Vagina (tissue), 2 donors: ENCODE measurements at regions not wholly inside any gene's neighbourhood (a gene's known extent, or its start where the extent isn't known, plus 50 kb on each side); places are given as distances from the start of the nearest gene placed in this dataset.

Experiments used
- DNase-seq, 2 donors: peaks; one replicate each; pipeline ENCODE4 v3.0.0-alpha.2; 2017; ENCODE audit errors: extremely low spot score in 2 of 2
- H3K27ac ChIP-seq: fragments of 200-600 bp; sonication (generic); one replicate; pipeline ENCODE4 v1.5.1; 2019
- H3K27me3 ChIP-seq: fragments of 200-600 bp; sonication (generic); one replicate; pipeline ENCODE4 v1.5.1; 2019
- H3K36me3 ChIP-seq, 2 donors: fragments of 200-600 bp; sonication (generic); one replicate each; pipeline ENCODE4 v1.5.1; 2017 to 2019
- H3K4me1 ChIP-seq: fragments of 200-600 bp; sonication (generic); one replicate; pipeline ENCODE4 v1.5.1; 2019
- H3K4me3 ChIP-seq, 2 donors: fragments of 200-600 bp; sonication (generic); 1 replicate in 1 of 2; 2 replicates in 1 of 2; pipeline ENCODE4 v1.5.1; 2016 to 2019
- H3K9me3 ChIP-seq: fragments of 200-600 bp; sonication (generic); one replicate; pipeline ENCODE4 v1.5.1; 2019
- CTCF ChIP-seq, 3 experiments: fragments of 450-650 bp in 2 of 3; fragments of 200-600 bp in 1 of 3; sonication (generic) in 1 of 3; IDR thresholded peaks; one replicate each; pipeline ENCODE4 v1.5.1; 2017 to 2019; ENCODE audit warnings: antibody characterized with exemption in 3 of 3, mild to moderate bottlenecking in 2 of 3, moderate library complexity in 2 of 3
- POLR2A ChIP-seq, 2 donors: fragments of 450-650 bp; IDR thresholded peaks; one replicate each; pipeline ENCODE4 v1.6.1; 2017; ENCODE audit warnings: antibody characterized with exemption in 2 of 2, mild to moderate bottlenecking in 2 of 2, moderate library complexity in 2 of 2
- POLR2AphosphoS5 ChIP-seq, 2 donors: sonication (generic); formaldehyde crosslinking; IDR thresholded peaks; one replicate each; pipeline ENCODE4 v1.9.0; 2017; ENCODE audit warnings: antibody characterized with exemption in 2 of 2, mild to moderate bottlenecking in 2 of 2, low read depth in 1 of 2; ENCODE audit not compliant: insufficient read depth in 1 of 2
- intact Hi-C: fragments of 100-400 bp; cut with DNase I; formaldehyde crosslinking; loops from one replicate; pipeline ENCODE4 v1.15.1; 2023

GRCh38 chr7:118109607-118110006 lies 74.4 kb upstream of the LSM8 start:
- no peak for DNase-seq
- H3K36me3 ChIP-seq = no peaks in the 10 kb centered on the region
- H3K4me3 ChIP-seq = no peak overlapping the region
- H3K4me1 ChIP-seq = no peaks in the 10 kb centered on the region
- TF ChIP-seq POLR2A (IDR thresholded peaks at IDR 0.05) = no peak
- no peak for TF ChIP-seq POLR2AphosphoS5 (IDR thresholded peaks at IDR 0.05; ENCODE audit: insufficient read depth in 1 of 2, low read depth in 1 of 2)
- no peak for TF ChIP-seq CTCF (IDR thresholded peaks at IDR 0.05)
- intact Hi-C loops = no loop called here
- no peaks in the 10 kb centered on the region for H3K9me3 ChIP-seq
- H3K27me3 ChIP-seq = no peaks in the 10 kb centered on the region
- no peak overlapping the region for H3K27ac ChIP-seq

- no peak for DNase-seq
- TF ChIP-seq POLR2A (IDR thresholded peaks at IDR 0.05) = no peak
- Histone ChIP-seq H3K4me3 (no peak overlapping the region), H3K27me3 (no peaks in the 10 kb centered on the region), H3K27ac (no peak overlapping the region), H3K9me3 (no peaks in the 10 kb centered on the region), H3K36me3 (no peaks in the 10 kb centered on the region), H3K4me1 (no peaks in the 10 kb centered on the region)
- intact Hi-C loops = no loop called here
Observed at GRCh38 chr7:118110178-118110925, 73.6 kb upstream of the LSM8 start.

DNA sequence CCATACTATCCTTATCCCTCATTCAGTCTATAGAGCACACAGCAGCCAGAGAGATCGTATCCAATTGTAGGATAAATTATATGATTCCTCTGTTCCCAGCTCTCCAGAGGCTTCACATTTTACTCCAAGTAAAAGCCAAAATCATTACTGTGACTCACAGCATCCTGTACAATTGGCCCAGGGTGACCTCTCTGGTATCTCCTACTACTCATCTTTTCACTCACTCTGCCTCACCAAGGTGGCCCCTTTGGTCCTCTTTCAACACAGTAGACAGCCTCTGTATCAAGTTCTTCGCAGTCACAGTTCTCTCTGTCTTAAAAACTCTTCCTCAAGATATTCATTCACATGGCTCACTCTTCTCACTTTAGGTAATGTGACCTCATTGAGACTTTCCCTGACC lies 72.6 kb upstream of the LSM8 start:
- no peak overlapping the region for H3K4me3 ChIP-seq
- TF ChIP-seq CTCF (IDR thresholded peaks at IDR 0.05) (no peak), POLR2AphosphoS5 (IDR thresholded peaks at IDR 0.05; ENCODE audit: insufficient read depth in 1 of 2, low read depth in 1 of 2) (no peak), POLR2A (IDR thresholded peaks at IDR 0.05) (no peak)
- intact Hi-C loops = no loop called here
- no peak overlapping the region for H3K27ac ChIP-seq
- H3K27me3 ChIP-seq = no peaks in the 10 kb centered on the region
- no peaks in the 10 kb centered on the region for H3K9me3 ChIP-seq
- H3K36me3 ChIP-seq = no peaks in the 10 kb centered on the region
- DNase-seq = no peak
- no peaks in the 10 kb centered on the region for H3K4me1 ChIP-seq

DNA sequence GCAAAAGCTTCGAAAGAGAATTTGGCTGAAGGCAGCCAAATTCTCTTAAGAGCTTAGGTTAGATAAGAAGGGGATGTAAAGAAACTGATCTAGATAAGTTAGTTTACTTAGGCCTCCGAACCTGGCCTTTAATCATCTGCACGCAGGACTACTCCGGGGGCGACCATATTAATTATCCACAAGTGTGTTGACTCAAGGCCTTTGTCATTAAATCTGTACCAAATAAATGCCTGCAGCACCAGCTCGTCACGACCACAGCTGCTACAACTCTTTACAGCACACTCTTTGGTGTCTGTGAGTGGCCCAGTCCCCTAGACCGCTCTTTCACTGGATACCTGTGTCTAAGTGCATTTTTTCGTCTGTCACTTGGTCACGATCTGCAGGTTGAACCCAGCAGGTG lies 69.8 kb upstream of the LSM8 start:
- H3K4me3 ChIP-seq = no peak overlapping the region
- intact Hi-C loops = no loop called here

DNA sequence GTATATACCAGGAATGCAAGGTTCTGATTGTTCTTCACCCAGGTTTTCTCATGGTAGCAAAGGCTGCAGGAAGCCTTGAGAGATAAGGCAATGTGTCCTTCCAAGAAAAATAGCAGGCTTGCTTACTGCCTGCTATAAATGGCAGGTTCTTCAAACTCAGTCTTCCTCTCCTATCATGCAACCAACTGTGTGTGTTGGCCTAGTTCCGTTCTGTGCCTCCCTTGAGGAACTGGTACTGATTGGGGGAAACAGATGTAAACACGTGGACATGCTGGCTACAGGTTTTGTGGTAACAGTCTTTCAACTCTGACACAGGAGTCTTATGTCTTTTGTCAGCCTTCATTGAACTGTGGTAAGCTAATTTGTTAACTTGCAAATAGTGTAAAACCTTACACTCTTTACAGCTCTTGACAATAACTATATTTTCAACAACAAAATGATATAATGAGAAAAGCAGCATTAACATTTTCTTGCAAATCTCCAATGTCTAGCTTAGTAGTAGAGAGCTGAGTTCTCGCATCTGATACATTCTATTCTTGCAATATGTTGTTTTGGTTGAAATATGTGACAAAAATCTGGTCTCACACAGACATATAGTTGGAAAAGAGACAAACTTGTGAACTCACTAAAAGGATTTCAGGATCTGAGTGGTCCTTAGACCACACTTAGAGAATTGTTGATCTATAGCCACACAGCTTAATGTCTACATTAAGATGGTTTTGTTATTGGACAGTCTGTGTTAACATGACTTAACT lies 54.7 kb upstream of the LSM8 start:
- Histone ChIP-seq H3K4me1 (no peaks in the 10 kb centered on the region), H3K36me3 (no peaks in the 10 kb centered on the region), H3K27me3 (no peaks in the 10 kb centered on the region), H3K27ac (no peak overlapping the region), H3K9me3 (no peaks in the 10 kb centered on the region), H3K4me3 (no peak overlapping the region)
- no peak for DNase-seq
- intact Hi-C loops = no loop called here
- TF ChIP-seq POLR2AphosphoS5 (IDR thresholded peaks at IDR 0.05; ENCODE audit: insufficient read depth in 1 of 2, low read depth in 1 of 2) = no peak
- TF ChIP-seq CTCF (IDR thresholded peaks at IDR 0.05) = no peak
- no peak for TF ChIP-seq POLR2A (IDR thresholded peaks at IDR 0.05)

More for the DNA sequence above, 69.8 kb upstream of the LSM8 start:
- no peaks in the 10 kb centered on the region for H3K4me1 ChIP-seq
- no peaks in the 10 kb centered on the region for H3K36me3 ChIP-seq
- DNase-seq = no peak
- no peaks in the 10 kb centered on the region for H3K9me3 ChIP-seq
- no peak overlapping the region for H3K27ac ChIP-seq
- TF ChIP-seq POLR2AphosphoS5 (IDR thresholded peaks at IDR 0.05; ENCODE audit: insufficient read depth in 1 of 2, low read depth in 1 of 2) (no peak), CTCF (IDR thresholded peaks at IDR 0.05) (no peak), POLR2A (IDR thresholded peaks at IDR 0.05) (no peak)
- no peaks in the 10 kb centered on the region for H3K27me3 ChIP-seq
